Suprapubic skin (tissue), 4 donors: ENCODE measurements at regions not wholly inside any gene's neighbourhood (a gene's known extent, or its start where the extent isn't known, plus 50 kb on each side); places are given as distances from the start of the nearest gene placed in this dataset.
"Not testable (repeated sequence)": the region's sequence is repeated elsewhere in the genome, so short reads cannot be mapped to it uniquely, and the experiment has no call there.

ENCODE experiments used
- DNase-seq, 2 donors: peaks; one replicate each; pipeline ENCODE4 v3.0.0-alpha.2; 2019; ENCODE audit warnings: low spot score in 2 of 2
- H3K27ac ChIP-seq: fragments of 200-600 bp; sonication (generic); one replicate; pipeline ENCODE4 v1.5.1; 2019
- H3K27me3 ChIP-seq: fragments of 200-600 bp; sonication (generic); one replicate; pipeline ENCODE4 v1.5.1; 2019
- H3K36me3 ChIP-seq: fragments of 200-600 bp; sonication (generic); one replicate; pipeline ENCODE4 v1.5.1; 2019
- H3K4me1 ChIP-seq: fragments of 200-600 bp; sonication (generic); one replicate; pipeline ENCODE4 v1.5.1; 2019
- H3K4me3 ChIP-seq: fragments of 200-600 bp; sonication (generic); one replicate; pipeline ENCODE4 v1.5.1; 2019; ENCODE audit warnings: mild to moderate bottlenecking
- H3K9me3 ChIP-seq: fragments of 200-600 bp; sonication (generic); one replicate; pipeline ENCODE4 v1.5.1; 2019
- CTCF ChIP-seq, 2 donors: fragments of 200-600 bp in 1 of 2; fragments of 450-650 bp in 1 of 2; sonication (generic) in 1 of 2; IDR thresholded peaks; one replicate each; pipeline ENCODE4 v1.5.1; 2016 to 2019; ENCODE audit warnings: antibody characterized with exemption in 2 of 2, mild to moderate bottlenecking in 1 of 2, moderate library complexity in 1 of 2
- EP300 ChIP-seq: sonication (generic); formaldehyde crosslinking; IDR thresholded peaks from one replicate; pipeline ENCODE4 v1.6.1; 2017; ENCODE audit warnings: antibody characterized with exemption
- POLR2A ChIP-seq, 2 donors: fragments of 450-650 bp; IDR thresholded peaks; one replicate each; pipeline ENCODE4 v1.6.1; 2017; ENCODE audit warnings: antibody characterized with exemption in 2 of 2, mild to moderate bottlenecking in 2 of 2, moderate library complexity in 2 of 2
- POLR2AphosphoS5 ChIP-seq, 3 donors: sonication (generic); formaldehyde crosslinking; IDR thresholded peaks; one replicate each; pipeline ENCODE4 v1.6.1; 2017; ENCODE audit warnings: antibody characterized with exemption in 3 of 3
- WGBS: methylation state at CpG from one replicate; pipeline ENCODE4 v1.1.5; 2018; 5-methylcytosine and 5-hydroxymethylcytosine counted together

- no peaks in the 10 kb centered on the region for H3K9me3 ChIP-seq
- no peak for TF ChIP-seq POLR2AphosphoS5 (IDR thresholded peaks at IDR 0.05)
- no peak for TF ChIP-seq EP300
- no peak for TF ChIP-seq POLR2A (IDR thresholded peaks at IDR 0.05)
- TF ChIP-seq CTCF (IDR thresholded peaks at IDR 0.05): no peak
- no peak for DNase-seq
- H3K27ac ChIP-seq: no peak overlapping the region
- H3K4me3 ChIP-seq: no peak overlapping the region
- no peaks in the 10 kb centered on the region for H3K4me1 ChIP-seq
- WGBS: 89% methylated on average over 2 of the region's 2 CpGs
- peaks cover 21% of the 10 kb centered on the region for H3K27me3 ChIP-seq
- no peaks in the 10 kb centered on the region for H3K36me3 ChIP-seq
Observed at GRCh38 chr22:22193923-22194322, 50.7 kb upstream of the VPREB1 start.

- not testable (repeated sequence) for H3K4me1 ChIP-seq, H3K27ac ChIP-seq, DNase-seq, H3K9me3 ChIP-seq, H3K36me3 ChIP-seq, H3K4me3 ChIP-seq
- WGBS: 67% methylated on average over 3 of the region's 4 CpGs
- peaks cover 17% of the 10 kb centered on the region for H3K27me3 ChIP-seq
Observed at GRCh38 chr22:22193462-22193861, 51.1 kb upstream of the VPREB1 start.

- H3K36me3 ChIP-seq, DNase-seq, H3K9me3 ChIP-seq, H3K27ac ChIP-seq, H3K4me1 ChIP-seq, H3K4me3 ChIP-seq: not testable (repeated sequence)
- peaks cover 14% of the 10 kb centered on the region for H3K27me3 ChIP-seq
- WGBS: 40% methylated on average over 4 of the region's 4 CpGs
Observed at GRCh38 chr22:22193006-22193405, 51.6 kb upstream of the VPREB1 start.

GRCh38 chr22:22189796-22190195 lies 54.8 kb upstream of the VPREB1 start:
- not testable (repeated sequence) for H3K9me3 ChIP-seq, H3K27me3 ChIP-seq, H3K36me3 ChIP-seq, DNase-seq, H3K4me3 ChIP-seq, H3K4me1 ChIP-seq, H3K27ac ChIP-seq
- 51% methylated on average over 4 of the region's 4 CpGs for WGBS

- not testable (repeated sequence) for H3K27ac ChIP-seq, H3K36me3 ChIP-seq, DNase-seq, H3K4me3 ChIP-seq, H3K9me3 ChIP-seq, H3K4me1 ChIP-seq
- peaks cover 17% of the 10 kb centered on the region for H3K27me3 ChIP-seq
- 85% methylated on average over 11 of the region's 11 CpGs for WGBS
Observed at GRCh38 chr22:22187863-22188262, 56.7 kb upstream of the VPREB1 start.

GRCh38 chr22:22187299-22187698 lies 57.3 kb upstream of the VPREB1 start:
- H3K36me3 ChIP-seq: no peaks in the 10 kb centered on the region
- H3K4me1 ChIP-seq: no peaks in the 10 kb centered on the region
- 63% methylated on average over 3 of the region's 3 CpGs for WGBS
- no peak for TF ChIP-seq EP300
- no peak for TF ChIP-seq POLR2A (IDR thresholded peaks at IDR 0.05)
- peaks cover 21% of the 10 kb centered on the region for H3K27me3 ChIP-seq
- H3K9me3 ChIP-seq: no peaks in the 10 kb centered on the region
- no peak overlapping the region for H3K27ac ChIP-seq
- H3K4me3 ChIP-seq: no peak overlapping the region
- DNase-seq: no peak

GRCh38 chr22:22185844-22186499 lies 58.6 kb upstream of the VPREB1 start:
- 54% methylated on average over 5 of the region's 5 CpGs for WGBS
- Histone ChIP-seq H3K27ac (no peak overlapping the region), H3K4me1 (no peaks in the 10 kb centered on the region), H3K27me3 (peaks cover 35% of the 10 kb centered on the region), H3K9me3 (no peaks in the 10 kb centered on the region), H3K36me3 (no peaks in the 10 kb centered on the region), H3K4me3 (no peak overlapping the region)
- no peak for TF ChIP-seq CTCF (IDR thresholded peaks at IDR 0.05)
- no peak for TF ChIP-seq POLR2A (IDR thresholded peaks at IDR 0.05)
- no peak for TF ChIP-seq EP300
- TF ChIP-seq POLR2AphosphoS5 (IDR thresholded peaks at IDR 0.05): no peak
- no peak for DNase-seq

- Histone ChIP-seq H3K27me3 (peaks cover 39% of the 10 kb centered on the region), H3K4me1 (no peaks in the 10 kb centered on the region), H3K9me3 (no peaks in the 10 kb centered on the region), H3K27ac (no peak overlapping the region), H3K36me3 (no peaks in the 10 kb centered on the region), H3K4me3 (no peak overlapping the region)
- no peak for DNase-seq
- no peak for TF ChIP-seq EP300
- no peak for TF ChIP-seq CTCF (IDR thresholded peaks at IDR 0.05)
- TF ChIP-seq POLR2AphosphoS5 (IDR thresholded peaks at IDR 0.05): no peak
- no peak for TF ChIP-seq POLR2A (IDR thresholded peaks at IDR 0.05)
- 61% methylated on average over 3 of the region's 3 CpGs for whole genome bisulfite sequencing
Observed at GRCh38 chr22:22185217-22185616, 59.4 kb upstream of the VPREB1 start.
